22Rv1 (cell line): ENCODE measurements at regions not wholly inside any gene's neighbourhood (a gene's known extent, or its start where the extent isn't known, plus 50 kb on each side); places are given as distances from the start of the nearest gene placed in this dataset.
"Not testable (repeated sequence)": the region's sequence is repeated elsewhere in the genome, so short reads cannot be mapped to it uniquely, and the experiment has no call there.

Source experiments
- ZFX ChIP-seq: fragments of 450-650 bp; IDR thresholded peaks from 2 replicates; pipeline ENCODE4 v1.6.1; 2017; ENCODE audit warnings: antibody characterized with exemption, borderline replicate concordance
- TF ChIP-seq, protein P1 (sequence below): fragments of 450-650 bp; IDR thresholded peaks from 2 replicates; pipeline ENCODE4 v1.5.1; 2017; ENCODE audit warnings: mild to moderate bottlenecking

DNA sequence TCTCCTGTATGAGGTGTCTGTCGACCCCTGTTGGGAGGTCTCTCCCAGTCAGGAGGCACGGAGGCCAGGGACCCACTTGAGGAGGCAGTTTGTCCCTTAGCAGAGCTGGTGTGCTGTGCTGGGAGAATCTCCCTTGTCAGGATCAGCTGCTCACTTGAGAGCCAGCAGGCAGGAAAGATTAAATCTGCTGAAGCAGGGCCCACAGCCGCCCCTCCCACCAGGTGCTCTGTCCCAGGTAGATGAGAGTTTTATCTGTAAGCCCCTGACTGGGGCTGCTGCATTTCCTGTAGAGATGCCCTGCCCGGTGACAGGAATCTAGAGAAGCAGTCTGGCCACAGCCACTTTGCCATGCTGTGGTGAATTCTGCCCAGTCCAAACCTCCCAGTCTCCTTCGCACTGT is 64.7 kb upstream of the SLC7A14 start:
- TF ChIP-seq, protein P1, sequence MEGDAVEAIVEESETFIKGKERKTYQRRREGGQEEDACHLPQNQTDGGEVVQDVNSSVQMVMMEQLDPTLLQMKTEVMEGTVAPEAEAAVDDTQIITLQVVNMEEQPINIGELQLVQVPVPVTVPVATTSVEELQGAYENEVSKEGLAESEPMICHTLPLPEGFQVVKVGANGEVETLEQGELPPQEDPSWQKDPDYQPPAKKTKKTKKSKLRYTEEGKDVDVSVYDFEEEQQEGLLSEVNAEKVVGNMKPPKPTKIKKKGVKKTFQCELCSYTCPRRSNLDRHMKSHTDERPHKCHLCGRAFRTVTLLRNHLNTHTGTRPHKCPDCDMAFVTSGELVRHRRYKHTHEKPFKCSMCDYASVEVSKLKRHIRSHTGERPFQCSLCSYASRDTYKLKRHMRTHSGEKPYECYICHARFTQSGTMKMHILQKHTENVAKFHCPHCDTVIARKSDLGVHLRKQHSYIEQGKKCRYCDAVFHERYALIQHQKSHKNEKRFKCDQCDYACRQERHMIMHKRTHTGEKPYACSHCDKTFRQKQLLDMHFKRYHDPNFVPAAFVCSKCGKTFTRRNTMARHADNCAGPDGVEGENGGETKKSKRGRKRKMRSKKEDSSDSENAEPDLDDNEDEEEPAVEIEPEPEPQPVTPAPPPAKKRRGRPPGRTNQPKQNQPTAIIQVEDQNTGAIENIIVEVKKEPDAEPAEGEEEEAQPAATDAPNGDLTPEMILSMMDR = not testable (repeated sequence)
- TF ChIP-seq ZFX = not testable (repeated sequence)
